22Rv1 (cell line): ENCODE measurements at regions not wholly inside any gene's neighbourhood (a gene's known extent, or its start where the extent isn't known, plus 50 kb on each side); places are given as distances from the start of the nearest gene placed in this dataset.

Experiments used
- CTCF ChIP-seq: fragments of 450-650 bp; IDR thresholded peaks from 2 replicates; pipeline ENCODE4 v1.5.1; 2017; ENCODE audit warnings: mild to moderate bottlenecking
- ZFX ChIP-seq: fragments of 450-650 bp; IDR thresholded peaks from 2 replicates; pipeline ENCODE4 v1.6.1; 2017; ENCODE audit warnings: antibody characterized with exemption, borderline replicate concordance

GRCh38 chr2:42961961-42962360, 169.6 kb upstream of the HAAO start:
- no peak for TF ChIP-seq CTCF
- no peak for TF ChIP-seq ZFX
